Upper lobe of right lung (tissue), 1 donor: ENCODE measurements at regions not wholly inside any gene's neighbourhood (a gene's known extent, or its start where the extent isn't known, plus 50 kb on each side); places are given as distances from the start of the nearest gene placed in this dataset.

Experiments used
- ATAC-seq: fragments of 200-7000 bp; cut with Tn5 transposase; one replicate; pipeline ENCODE4 v1.9.1; 2020; ENCODE audit warnings: mild to moderate bottlenecking, moderate library complexity
- DNase-seq: peaks from one replicate; pipeline ENCODE4 v3.0.0-alpha.2; 2020
- H3K27ac ChIP-seq: fragments of 200-600 bp; one replicate; pipeline ENCODE4 v1.8.0; 2022
- H3K27me3 ChIP-seq: fragments of 200-600 bp; one replicate; pipeline ENCODE4 v1.8.0; 2022; ENCODE audit warnings: mild to moderate bottlenecking
- H3K36me3 ChIP-seq: fragments of 200-600 bp; one replicate; pipeline ENCODE4 v1.8.0; 2022
- H3K4me1 ChIP-seq: fragments of 200-600 bp; one replicate; pipeline ENCODE4 v1.8.0; 2022
- H3K4me3 ChIP-seq: fragments of 200-600 bp; one replicate; pipeline ENCODE4 v1.8.0; 2022; ENCODE audit warnings: mild to moderate bottlenecking
- H3K9me3 ChIP-seq: fragments of 200-600 bp; one replicate; pipeline ENCODE4 v1.8.0; 2022
- intact Hi-C: fragments of 100-400 bp; cut with DNase I; formaldehyde crosslinking; loops from one replicate; pipeline ENCODE4 v1.11.0; 2022
- TF ChIP-seq, protein P1 (sequence below): fragments of 200-600 bp; IDR thresholded peaks from one replicate; pipeline ENCODE4 v1.8.0; 2022; ENCODE audit warnings: antibody characterized with exemption
- donor health status: DM: no; HTN: yes; CAD: no; lungs with severe emphysema.

DNA sequence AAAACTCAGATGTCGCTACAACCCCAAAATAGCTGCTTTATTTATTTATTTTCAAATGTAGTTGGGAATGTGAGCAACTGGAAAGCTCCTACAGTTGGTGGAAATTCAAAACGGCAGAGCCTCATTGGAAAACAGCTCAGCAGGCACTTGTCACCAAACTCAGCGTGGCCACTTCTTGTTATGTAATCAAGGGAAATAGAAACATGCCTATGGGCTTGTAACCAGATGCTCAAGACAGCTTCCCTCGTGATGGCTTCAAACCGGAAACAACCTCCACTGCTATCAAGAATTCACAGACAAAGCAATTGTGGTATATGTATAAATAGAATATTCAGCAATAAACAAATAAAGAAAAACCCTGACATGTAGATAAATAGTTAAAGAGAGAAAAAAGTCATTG lies 627.8 kb upstream of the SLC10A2 start:
- intact Hi-C loops, result no loop called here
- DNase-seq (no peak), ATAC-seq (no peak)
- Histone ChIP-seq H3K4me3 (no peak overlapping the region), H3K36me3 (no peaks in the 10 kb centered on the region), H3K4me1 (no peaks in the 10 kb centered on the region), H3K27ac (no peak overlapping the region), H3K9me3 (no peaks in the 10 kb centered on the region), H3K27me3 (no peaks in the 10 kb centered on the region)
- TF ChIP-seq, protein P1, sequence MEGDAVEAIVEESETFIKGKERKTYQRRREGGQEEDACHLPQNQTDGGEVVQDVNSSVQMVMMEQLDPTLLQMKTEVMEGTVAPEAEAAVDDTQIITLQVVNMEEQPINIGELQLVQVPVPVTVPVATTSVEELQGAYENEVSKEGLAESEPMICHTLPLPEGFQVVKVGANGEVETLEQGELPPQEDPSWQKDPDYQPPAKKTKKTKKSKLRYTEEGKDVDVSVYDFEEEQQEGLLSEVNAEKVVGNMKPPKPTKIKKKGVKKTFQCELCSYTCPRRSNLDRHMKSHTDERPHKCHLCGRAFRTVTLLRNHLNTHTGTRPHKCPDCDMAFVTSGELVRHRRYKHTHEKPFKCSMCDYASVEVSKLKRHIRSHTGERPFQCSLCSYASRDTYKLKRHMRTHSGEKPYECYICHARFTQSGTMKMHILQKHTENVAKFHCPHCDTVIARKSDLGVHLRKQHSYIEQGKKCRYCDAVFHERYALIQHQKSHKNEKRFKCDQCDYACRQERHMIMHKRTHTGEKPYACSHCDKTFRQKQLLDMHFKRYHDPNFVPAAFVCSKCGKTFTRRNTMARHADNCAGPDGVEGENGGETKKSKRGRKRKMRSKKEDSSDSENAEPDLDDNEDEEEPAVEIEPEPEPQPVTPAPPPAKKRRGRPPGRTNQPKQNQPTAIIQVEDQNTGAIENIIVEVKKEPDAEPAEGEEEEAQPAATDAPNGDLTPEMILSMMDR, result no peak

DNA sequence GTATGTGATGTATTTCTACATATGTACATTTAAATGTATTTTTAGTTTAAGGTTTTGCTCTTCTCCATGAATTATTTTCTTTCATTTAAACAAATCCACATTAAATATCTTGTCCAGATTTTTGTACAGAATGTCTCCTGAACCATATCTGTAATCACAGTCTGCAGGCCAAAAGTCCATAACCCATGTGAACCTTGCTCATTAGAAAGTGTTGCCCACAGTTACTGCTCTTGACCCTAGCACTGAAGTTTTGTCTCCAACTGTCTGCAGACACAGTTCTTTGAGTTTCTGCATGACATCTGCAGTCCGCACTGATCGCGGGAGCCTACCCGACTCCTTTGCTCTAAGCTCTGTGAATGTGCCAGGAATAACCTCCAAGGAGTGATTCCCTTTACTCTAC lies 626.2 kb upstream of the SLC10A2 start:
- Histone ChIP-seq H3K27ac (no peak overlapping the region), H3K36me3 (no peaks in the 10 kb centered on the region), H3K4me1 (no peaks in the 10 kb centered on the region), H3K9me3 (no peaks in the 10 kb centered on the region), H3K4me3 (no peak overlapping the region), H3K27me3 (no peaks in the 10 kb centered on the region)
- no peak for DNase-seq
- no peak for ATAC-seq
- intact Hi-C loops, result no loop called here
- TF ChIP-seq, protein P1, result no peak

DNA sequence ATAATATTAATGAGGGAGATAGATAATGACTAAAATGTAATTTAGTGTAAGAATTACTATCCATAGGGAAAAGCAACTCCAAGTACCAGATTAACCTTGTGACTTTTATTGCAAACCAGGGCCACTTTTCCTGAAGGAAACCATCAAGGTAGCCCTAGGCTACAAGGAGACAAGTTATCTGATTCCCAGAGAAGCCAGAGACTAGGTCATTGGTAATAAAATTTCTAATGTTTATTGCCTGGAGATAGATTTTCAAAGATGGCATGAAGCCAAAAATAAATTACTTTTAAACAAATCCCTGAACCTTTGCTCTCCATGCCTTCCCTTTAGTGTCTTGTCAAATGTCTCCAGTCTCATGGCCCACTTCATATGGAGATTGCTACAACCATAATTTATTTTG lies 610.1 kb upstream of the SLC10A2 start:
- H3K9me3 ChIP-seq, result no peaks in the 10 kb centered on the region
- intact Hi-C loops, result no loop called here
- TF ChIP-seq, protein P1, result no peak
- no peaks in the 10 kb centered on the region for H3K27me3 ChIP-seq
- no peak for ATAC-seq
- H3K4me3 ChIP-seq, result no peak overlapping the region
- H3K4me1 ChIP-seq, result no peaks in the 10 kb centered on the region
- H3K36me3 ChIP-seq, result no peaks in the 10 kb centered on the region
- no peak overlapping the region for H3K27ac ChIP-seq
- no peak for DNase-seq

DNA sequence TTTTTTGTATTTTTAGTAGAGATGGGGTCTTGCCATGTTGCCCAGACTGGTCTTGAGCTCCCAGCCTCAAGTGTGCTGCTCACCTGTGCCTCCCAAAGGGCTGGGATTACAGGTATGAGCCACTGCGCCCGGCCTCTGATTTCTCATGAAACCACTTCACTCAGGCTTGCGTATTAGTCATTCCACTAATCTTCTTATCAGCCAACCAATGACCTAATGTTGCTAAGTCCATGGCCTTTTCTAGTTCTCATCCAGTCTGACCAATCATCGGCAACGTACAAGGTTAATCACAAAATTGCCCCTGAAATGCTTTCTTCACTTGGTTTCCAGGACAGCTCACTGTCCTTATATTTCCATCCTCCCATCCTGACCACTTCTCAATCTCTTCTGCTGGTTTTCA lies 605.3 kb upstream of the SLC10A2 start:
- no peak for DNase-seq
- Histone ChIP-seq H3K27ac (no peak overlapping the region), H3K4me3 (no peak overlapping the region), H3K4me1 (no peaks in the 10 kb centered on the region), H3K36me3 (no peaks in the 10 kb centered on the region), H3K27me3 (no peaks in the 10 kb centered on the region), H3K9me3 (no peaks in the 10 kb centered on the region)
- intact Hi-C loops, result no loop called here
- no peak for ATAC-seq
- TF ChIP-seq, protein P1, result no peak

DNA sequence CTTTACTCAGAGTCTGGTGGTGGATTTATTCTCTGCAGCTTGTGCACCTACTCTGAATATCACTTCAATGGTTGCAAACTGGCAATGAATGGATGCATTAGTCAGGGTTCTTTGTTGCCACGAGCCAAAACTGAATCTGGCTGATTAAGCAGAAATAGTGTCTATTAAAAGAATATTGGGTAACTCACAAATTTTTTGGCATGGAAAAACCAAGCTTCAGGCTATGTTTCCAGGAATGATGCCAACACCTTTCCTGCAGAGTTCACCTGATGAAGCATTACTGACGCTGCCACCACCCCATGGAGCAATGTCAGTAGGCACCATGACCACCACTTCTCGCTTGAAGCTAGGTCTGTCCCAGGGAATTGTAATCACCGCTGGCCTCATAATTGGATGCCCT lies 597.8 kb upstream of the SLC10A2 start:
- intact Hi-C loops, result no loop called here
- H3K9me3 ChIP-seq, result no peaks in the 10 kb centered on the region
- no peaks in the 10 kb centered on the region for H3K27me3 ChIP-seq
- DNase-seq (no peak), ATAC-seq (no peak)
- no peaks in the 10 kb centered on the region for H3K4me1 ChIP-seq
- no peak overlapping the region for H3K27ac ChIP-seq
- no peaks in the 10 kb centered on the region for H3K36me3 ChIP-seq
- no peak overlapping the region for H3K4me3 ChIP-seq
- TF ChIP-seq, protein P1, result no peak

DNA sequence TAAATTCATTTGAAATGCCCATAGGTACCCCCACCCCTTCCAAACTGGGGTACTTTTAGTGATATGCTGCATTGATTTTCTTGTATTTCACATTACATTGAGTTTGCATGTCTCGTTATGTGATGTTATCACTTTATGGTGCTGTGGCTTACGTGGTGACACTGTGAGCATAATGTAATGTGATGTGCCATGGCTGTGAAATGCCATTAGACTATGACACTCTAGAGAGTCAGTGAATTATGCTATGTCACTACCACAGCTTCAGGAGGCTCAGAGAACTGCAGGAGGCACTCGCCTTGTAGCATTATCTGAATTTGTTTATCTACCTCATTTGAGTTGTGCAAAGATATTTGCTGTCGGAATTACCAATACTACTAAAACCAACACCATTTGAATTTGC lies 590.1 kb upstream of the SLC10A2 start:
- no peak for DNase-seq
- Histone ChIP-seq H3K9me3 (no peaks in the 10 kb centered on the region), H3K27me3 (no peaks in the 10 kb centered on the region), H3K4me1 (no peaks in the 10 kb centered on the region), H3K27ac (no peak overlapping the region), H3K36me3 (no peaks in the 10 kb centered on the region), H3K4me3 (no peak overlapping the region)
- TF ChIP-seq, protein P1, result no peak
- no peak for ATAC-seq
- intact Hi-C loops, result no loop called here
